Liver (tissue), 8 donors: ENCODE measurements at regions not wholly inside any gene's neighbourhood (a gene's known extent, or its start where the extent isn't known, plus 50 kb on each side); places are given as distances from the start of the nearest gene placed in this dataset.
A peak's percentile ranks its signal among the peaks of the same experiment; 100 is the strongest.

Source experiments
- DNase-seq: peaks from one replicate; pipeline ENCODE4 v3.0.0-alpha.2; 2017; ENCODE audit warnings: low spot score
- H3K27ac ChIP-seq, 2 donors: one replicate each; pipeline ENCODE4 v1.7.0; 2013; ENCODE audit warnings: inconsistent platforms in 2 of 2, low read length in 2 of 2, control low read depth in 1 of 2, low read depth in 1 of 2, mild to moderate bottlenecking in 1 of 2
- H3K27me3 ChIP-seq, 4 donors: one replicate each; pipeline versions ENCODE4 v1.6.1 to v1.7.0; 2013; ENCODE audit warnings: low read length in 3 of 4, inconsistent platforms in 1 of 4, mild to moderate bottlenecking in 1 of 4, moderate library complexity in 1 of 4; ENCODE audit not compliant: control insufficient read depth in 4 of 4, insufficient read depth in 4 of 4
- H3K36me3 ChIP-seq, 4 donors: one replicate each; pipeline versions ENCODE4 v1.6.1 to v1.7.0; 2013; ENCODE audit warnings: low read length in 3 of 4, mild to moderate bottlenecking in 3 of 4, low read depth in 1 of 4, moderate library complexity in 1 of 4; ENCODE audit not compliant: control insufficient read depth in 4 of 4, insufficient read depth in 3 of 4
- H3K4me1 ChIP-seq, 4 donors: one replicate each; pipeline versions ENCODE4 v1.6.1 to v1.7.0; 2013; ENCODE audit warnings: low read length in 3 of 4, mild to moderate bottlenecking in 3 of 4, moderate library complexity in 1 of 4; ENCODE audit not compliant: control insufficient read depth in 4 of 4, insufficient read depth in 4 of 4
- H3K4me3 ChIP-seq, 3 donors: one replicate each; pipeline versions ENCODE4 v1.6.1 to v1.7.0; 2013; ENCODE audit warnings: low read length in 3 of 3, control low read depth in 1 of 3, low read depth in 1 of 3, mild to moderate bottlenecking in 1 of 3
- H3K9ac ChIP-seq, 2 donors: one replicate each; pipeline ENCODE4 v1.7.0; 2013; ENCODE audit warnings: low read length in 2 of 2, mild to moderate bottlenecking in 2 of 2, moderate library complexity in 2 of 2, control low read depth in 1 of 2, low read depth in 1 of 2
- H3K9me3 ChIP-seq, 4 donors: one replicate each; pipeline versions ENCODE4 v1.6.1 to v1.7.0; 2013; ENCODE audit warnings: low read length in 3 of 4; ENCODE audit not compliant: control insufficient read depth in 4 of 4
- EGR1 ChIP-seq, 2 donors: IDR thresholded peaks; 2 replicates each; pipeline ENCODE4 v1.6.1; 2016 to 2018; ENCODE audit warnings: antibody characterized with exemption in 2 of 2, low read depth in 2 of 2
- FOXA1 ChIP-seq: IDR thresholded peaks from 2 replicates; pipeline ENCODE4 v1.6.1; 2016; ENCODE audit warnings: antibody characterized with exemption
- FOXA2 ChIP-seq: IDR thresholded peaks from 2 replicates; pipeline ENCODE4 v1.6.1; 2016; ENCODE audit warnings: antibody characterized with exemption
- GABPA ChIP-seq, 2 donors: IDR thresholded peaks in 1 of 2; conservative IDR thresholded peaks in 1 of 2; 2 replicates each; pipeline ENCODE4 v1.6.1; 2016; ENCODE audit warnings: antibody characterized with exemption in 2 of 2, mild to moderate bottlenecking in 1 of 2, moderate library complexity in 1 of 2
- HNF4G ChIP-seq: IDR thresholded peaks from 2 replicates; pipeline ENCODE4 v1.6.1; 2016; ENCODE audit warnings: antibody characterized with exemption
- JUND ChIP-seq, 2 donors: IDR thresholded peaks; 2 replicates each; pipeline ENCODE4 v1.6.1; 2016; ENCODE audit warnings: antibody characterized with exemption in 2 of 2
- NR2F2 ChIP-seq: IDR thresholded peaks from 2 replicates; pipeline ENCODE4 v1.6.1; 2016; ENCODE audit warnings: antibody characterized with exemption
- RAD21 ChIP-seq, 2 donors: IDR thresholded peaks; 2 replicates each; pipeline ENCODE4 v1.6.1; 2016; ENCODE audit warnings: antibody characterized with exemption in 2 of 2, mild to moderate bottlenecking in 2 of 2
- RXRA ChIP-seq, 2 donors: IDR thresholded peaks; 2 replicates each; pipeline ENCODE4 v1.6.1; 2017 to 2018; ENCODE audit warnings: antibody characterized with exemption in 2 of 2, mild to moderate bottlenecking in 1 of 2
- SP1 ChIP-seq: IDR thresholded peaks from 2 replicates; pipeline ENCODE4 v1.6.1; 2018; ENCODE audit warnings: antibody characterized with exemption, mild to moderate bottlenecking
- TAF1 ChIP-seq: conservative IDR thresholded peaks from 2 replicates; pipeline ENCODE4 v1.6.1; 2016; ENCODE audit warnings: antibody characterized with exemption, mild to moderate bottlenecking
- WGBS: extraction: QIAGEN DNeasy Blood & Tissue Kit; methylation state at CpG from one replicate; pipeline ENCODE4 v1.1.7; 2013; 5-methylcytosine and 5-hydroxymethylcytosine counted together
- TF ChIP-seq, protein P1 (sequence below): IDR thresholded peaks from 2 replicates; pipeline ENCODE4 v1.6.1; 2016; ENCODE audit warnings: antibody characterized with exemption
- TF ChIP-seq, protein P2 (sequence below): IDR thresholded peaks from 2 replicates; pipeline ENCODE4 v1.6.1; 2016; ENCODE audit warnings: antibody characterized with exemption, mild to moderate bottlenecking
- TF ChIP-seq, protein P3 (sequence below): IDR thresholded peaks from 2 replicates; pipeline ENCODE4 v1.6.1; 2016; ENCODE audit warnings: antibody characterized with exemption
- TF ChIP-seq, protein P4 (sequence below): IDR thresholded peaks from 2 replicates; pipeline ENCODE4 v1.6.1; 2016; ENCODE audit warnings: antibody characterized with exemption
- TF ChIP-seq, protein P5 (sequence below): fragments of 150-350 bp; IDR thresholded peaks from 2 replicates; pipeline ENCODE4 v1.5.1; 2017; ENCODE audit warnings: improper control_type of control experiment, low read depth, low read length; ENCODE audit not compliant: missing input control
- donor health status: healthy.
- donor health status: healthy.
- donor health status: healthy.
- donor health status: healthy.
- donor health status: healthy.

DNA sequence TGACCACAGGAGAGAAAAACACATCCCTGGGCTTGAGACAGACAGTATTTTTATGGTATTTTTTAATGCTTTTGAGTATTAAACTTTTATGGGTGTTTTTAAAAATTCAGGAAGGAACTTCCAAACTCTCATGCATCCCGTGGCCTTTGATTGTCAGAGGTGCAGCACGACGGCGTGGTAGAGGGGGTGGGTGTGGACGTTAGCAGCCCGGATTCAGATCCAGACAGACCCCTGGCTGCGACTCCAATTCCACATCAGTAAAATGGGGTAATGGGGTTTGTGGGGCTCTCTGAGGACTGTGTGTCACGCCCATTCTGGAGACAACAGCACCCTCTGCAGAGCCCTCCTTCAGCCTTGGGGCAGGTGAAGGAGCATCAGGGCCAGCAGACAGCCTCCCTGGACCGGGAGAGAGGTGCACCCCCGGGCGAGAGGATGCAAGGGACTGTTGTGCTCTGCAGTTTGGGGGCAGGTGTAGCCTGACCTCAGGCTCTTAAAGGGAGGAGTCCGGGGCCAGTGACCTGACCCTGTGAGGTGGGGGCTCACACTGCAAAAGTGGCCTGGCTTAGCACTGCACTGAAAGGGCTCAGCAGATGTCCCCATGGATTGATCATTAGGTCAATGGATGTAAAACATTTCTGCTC, 1024.3 kb downstream of the TBC1D22A start:
- Histone ChIP-seq H3K36me3 (no peaks in the 10 kb centered on the region), H3K4me1 (no peaks in the 10 kb centered on the region), H3K27me3 (peaks cover 0 to 3% (median 0%) of the 10 kb centered on the region in 4 donors), H3K9me3 (peaks cover 0 to 10% (median 7%) of the 10 kb centered on the region in 4 donors), H3K27ac (no peak overlapping the region), H3K4me3 (no peak overlapping the region), H3K9ac (no peak overlapping the region)
- peak; percentile 12 for DNase-seq
- TF ChIP-seq NR2F2 (no peak), RXRA (IDR thresholded peaks at IDR 0.05) (no peak), GABPA (IDR thresholded peaks at IDR 0.05 in 1 of 2, conservative IDR thresholded peaks at IDR 0.05 in 1 of 2) (no peak), EGR1 (IDR thresholded peaks at IDR 0.05; ENCODE audit: low read depth in 2 of 2) (no peak), FOXA2 (no peak), RAD21 (IDR thresholded peaks at IDR 0.05) (no peak)
- TF ChIP-seq, protein P1, sequence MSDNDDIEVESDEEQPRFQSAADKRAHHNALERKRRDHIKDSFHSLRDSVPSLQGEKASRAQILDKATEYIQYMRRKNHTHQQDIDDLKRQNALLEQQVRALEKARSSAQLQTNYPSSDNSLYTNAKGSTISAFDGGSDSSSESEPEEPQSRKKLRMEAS, result no peak
- TF ChIP-seq, protein P2, sequence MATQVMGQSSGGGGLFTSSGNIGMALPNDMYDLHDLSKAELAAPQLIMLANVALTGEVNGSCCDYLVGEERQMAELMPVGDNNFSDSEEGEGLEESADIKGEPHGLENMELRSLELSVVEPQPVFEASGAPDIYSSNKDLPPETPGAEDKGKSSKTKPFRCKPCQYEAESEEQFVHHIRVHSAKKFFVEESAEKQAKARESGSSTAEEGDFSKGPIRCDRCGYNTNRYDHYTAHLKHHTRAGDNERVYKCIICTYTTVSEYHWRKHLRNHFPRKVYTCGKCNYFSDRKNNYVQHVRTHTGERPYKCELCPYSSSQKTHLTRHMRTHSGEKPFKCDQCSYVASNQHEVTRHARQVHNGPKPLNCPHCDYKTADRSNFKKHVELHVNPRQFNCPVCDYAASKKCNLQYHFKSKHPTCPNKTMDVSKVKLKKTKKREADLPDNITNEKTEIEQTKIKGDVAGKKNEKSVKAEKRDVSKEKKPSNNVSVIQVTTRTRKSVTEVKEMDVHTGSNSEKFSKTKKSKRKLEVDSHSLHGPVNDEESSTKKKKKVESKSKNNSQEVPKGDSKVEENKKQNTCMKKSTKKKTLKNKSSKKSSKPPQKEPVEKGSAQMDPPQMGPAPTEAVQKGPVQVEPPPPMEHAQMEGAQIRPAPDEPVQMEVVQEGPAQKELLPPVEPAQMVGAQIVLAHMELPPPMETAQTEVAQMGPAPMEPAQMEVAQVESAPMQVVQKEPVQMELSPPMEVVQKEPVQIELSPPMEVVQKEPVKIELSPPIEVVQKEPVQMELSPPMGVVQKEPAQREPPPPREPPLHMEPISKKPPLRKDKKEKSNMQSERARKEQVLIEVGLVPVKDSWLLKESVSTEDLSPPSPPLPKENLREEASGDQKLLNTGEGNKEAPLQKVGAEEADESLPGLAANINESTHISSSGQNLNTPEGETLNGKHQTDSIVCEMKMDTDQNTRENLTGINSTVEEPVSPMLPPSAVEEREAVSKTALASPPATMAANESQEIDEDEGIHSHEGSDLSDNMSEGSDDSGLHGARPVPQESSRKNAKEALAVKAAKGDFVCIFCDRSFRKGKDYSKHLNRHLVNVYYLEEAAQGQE, result no peak
- TF ChIP-seq, protein P3, sequence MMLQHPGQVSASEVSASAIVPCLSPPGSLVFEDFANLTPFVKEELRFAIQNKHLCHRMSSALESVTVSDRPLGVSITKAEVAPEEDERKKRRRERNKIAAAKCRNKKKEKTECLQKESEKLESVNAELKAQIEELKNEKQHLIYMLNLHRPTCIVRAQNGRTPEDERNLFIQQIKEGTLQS, result no peak
- TF ChIP-seq, protein P4, sequence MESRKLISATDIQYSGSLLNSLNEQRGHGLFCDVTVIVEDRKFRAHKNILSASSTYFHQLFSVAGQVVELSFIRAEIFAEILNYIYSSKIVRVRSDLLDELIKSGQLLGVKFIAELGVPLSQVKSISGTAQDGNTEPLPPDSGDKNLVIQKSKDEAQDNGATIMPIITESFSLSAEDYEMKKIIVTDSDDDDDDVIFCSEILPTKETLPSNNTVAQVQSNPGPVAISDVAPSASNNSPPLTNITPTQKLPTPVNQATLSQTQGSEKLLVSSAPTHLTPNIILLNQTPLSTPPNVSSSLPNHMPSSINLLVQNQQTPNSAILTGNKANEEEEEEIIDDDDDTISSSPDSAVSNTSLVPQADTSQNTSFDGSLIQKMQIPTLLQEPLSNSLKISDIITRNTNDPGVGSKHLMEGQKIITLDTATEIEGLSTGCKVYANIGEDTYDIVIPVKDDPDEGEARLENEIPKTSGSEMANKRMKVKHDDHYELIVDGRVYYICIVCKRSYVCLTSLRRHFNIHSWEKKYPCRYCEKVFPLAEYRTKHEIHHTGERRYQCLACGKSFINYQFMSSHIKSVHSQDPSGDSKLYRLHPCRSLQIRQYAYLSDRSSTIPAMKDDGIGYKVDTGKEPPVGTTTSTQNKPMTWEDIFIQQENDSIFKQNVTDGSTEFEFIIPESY, result no peak
- 78% methylated on average over 12 of the region's 12 CpGs for WGBS

DNA sequence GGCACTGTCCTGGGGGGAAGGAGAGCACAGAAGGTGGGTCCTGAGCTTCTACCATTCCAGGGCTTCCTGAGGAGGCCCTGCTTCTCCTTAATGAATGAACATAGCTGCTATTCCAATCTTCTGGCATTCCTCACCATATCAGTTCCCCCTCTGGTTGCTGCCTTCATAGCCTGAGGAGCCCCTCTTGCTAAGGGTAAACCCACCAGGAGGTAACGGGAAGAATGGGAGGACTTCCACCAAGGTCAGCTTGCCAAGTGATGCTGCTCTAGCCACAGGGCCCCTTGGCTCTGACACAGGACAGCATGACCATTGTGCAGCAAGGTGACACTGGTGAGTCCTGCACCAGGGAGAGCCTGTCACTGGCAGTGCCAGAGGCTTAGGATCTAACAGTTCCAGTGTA, 1022.5 kb downstream of the TBC1D22A start:
- no peak overlapping the region for H3K27ac ChIP-seq
- TF ChIP-seq, protein P4, result no peak
- TF ChIP-seq, protein P1, result no peak
- no peak for TF ChIP-seq FOXA1
- TF ChIP-seq TAF1, result no peak
- TF ChIP-seq, protein P2, result no peak
- no peak for TF ChIP-seq FOXA2
- no peak for TF ChIP-seq HNF4G
- TF ChIP-seq JUND (IDR thresholded peaks at IDR 0.05), result no peak
- no peak for TF ChIP-seq GABPA (IDR thresholded peaks at IDR 0.05 in 1 of 2, conservative IDR thresholded peaks at IDR 0.05 in 1 of 2)
- TF ChIP-seq, protein P5, sequence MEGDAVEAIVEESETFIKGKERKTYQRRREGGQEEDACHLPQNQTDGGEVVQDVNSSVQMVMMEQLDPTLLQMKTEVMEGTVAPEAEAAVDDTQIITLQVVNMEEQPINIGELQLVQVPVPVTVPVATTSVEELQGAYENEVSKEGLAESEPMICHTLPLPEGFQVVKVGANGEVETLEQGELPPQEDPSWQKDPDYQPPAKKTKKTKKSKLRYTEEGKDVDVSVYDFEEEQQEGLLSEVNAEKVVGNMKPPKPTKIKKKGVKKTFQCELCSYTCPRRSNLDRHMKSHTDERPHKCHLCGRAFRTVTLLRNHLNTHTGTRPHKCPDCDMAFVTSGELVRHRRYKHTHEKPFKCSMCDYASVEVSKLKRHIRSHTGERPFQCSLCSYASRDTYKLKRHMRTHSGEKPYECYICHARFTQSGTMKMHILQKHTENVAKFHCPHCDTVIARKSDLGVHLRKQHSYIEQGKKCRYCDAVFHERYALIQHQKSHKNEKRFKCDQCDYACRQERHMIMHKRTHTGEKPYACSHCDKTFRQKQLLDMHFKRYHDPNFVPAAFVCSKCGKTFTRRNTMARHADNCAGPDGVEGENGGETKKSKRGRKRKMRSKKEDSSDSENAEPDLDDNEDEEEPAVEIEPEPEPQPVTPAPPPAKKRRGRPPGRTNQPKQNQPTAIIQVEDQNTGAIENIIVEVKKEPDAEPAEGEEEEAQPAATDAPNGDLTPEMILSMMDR, result no peak
- no peak for TF ChIP-seq RAD21 (IDR thresholded peaks at IDR 0.05)
- no peak for TF ChIP-seq RXRA (IDR thresholded peaks at IDR 0.05)
- no peak for TF ChIP-seq SP1
- TF ChIP-seq EGR1 (IDR thresholded peaks at IDR 0.05; ENCODE audit: low read depth in 2 of 2), result no peak
- H3K4me1 ChIP-seq, result no peaks in the 10 kb centered on the region
- peak; percentile 19 for DNase-seq
- H3K36me3 ChIP-seq, result no peaks in the 10 kb centered on the region
- H3K27me3 ChIP-seq, result peaks cover 0 to 3% (median under 1%) of the 10 kb centered on the region in 4 donors
- no peak overlapping the region for H3K4me3 ChIP-seq
- H3K9me3 ChIP-seq, result peaks cover 0 to 10% (median 7%) of the 10 kb centered on the region in 4 donors
- WGBS, result 62% methylated on average over 1 of the region's 1 CpG
- H3K9ac ChIP-seq, result no peak overlapping the region
